GM23248 (cell line): ENCODE measurements at regions not wholly inside any gene's neighbourhood (a gene's known extent, or its start where the extent isn't known, plus 50 kb on each side); places are given as distances from the start of the nearest gene placed in this dataset.

ENCODE experiments used
- EZH2 ChIP-seq: fragments of 200-600 bp; sonication (generic); IDR thresholded peaks from 2 replicates; pipeline ENCODE4 v1.6.1; 2018; ENCODE audit warnings: antibody characterized with exemption, mild to moderate bottlenecking; ENCODE audit not compliant: insufficient read depth, poor library complexity, severe bottlenecking
- EZH2phosphoT487 ChIP-seq: fragments of 200-600 bp; sonication (generic); IDR thresholded peaks from 2 replicates; pipeline ENCODE4 v1.6.1; 2018; ENCODE audit warnings: antibody characterized with exemption, moderate library complexity, mild to moderate bottlenecking, low read depth; ENCODE audit not compliant: insufficient read depth

- TF ChIP-seq EZH2: no peak
- no peak for TF ChIP-seq EZH2phosphoT487
Observed at GRCh38 chr2:15725101-15725781, 133.6 kb downstream of the DDX1 start.
